ENCODE measurements at regions not wholly inside any gene's neighbourhood (a gene's known extent, or its start where the extent isn't known, plus 50 kb on each side); places are given as distances from the start of the nearest gene placed in this dataset.

DNA sequence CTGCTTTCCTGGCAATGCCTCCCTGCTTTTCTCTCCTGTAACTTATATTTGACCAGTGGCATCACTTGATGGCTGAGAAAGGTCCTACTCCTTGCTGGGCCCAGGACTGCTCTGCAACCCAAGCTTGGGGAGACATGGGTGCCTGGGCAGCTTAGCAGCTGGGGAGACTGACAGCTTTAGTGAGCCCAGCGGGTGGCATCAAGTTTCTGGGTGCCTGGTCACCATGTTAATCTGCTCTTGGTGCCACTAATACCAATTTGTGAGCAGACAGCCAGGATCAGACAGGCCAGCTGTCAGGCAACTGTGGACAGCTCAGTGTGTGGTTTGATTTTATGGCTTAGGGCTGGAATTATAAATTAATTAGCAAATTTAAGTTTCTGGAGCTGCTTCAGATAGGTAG is 144.8 kb upstream of the GLI2 start:
- TF ChIP-seq, protein P1, sequence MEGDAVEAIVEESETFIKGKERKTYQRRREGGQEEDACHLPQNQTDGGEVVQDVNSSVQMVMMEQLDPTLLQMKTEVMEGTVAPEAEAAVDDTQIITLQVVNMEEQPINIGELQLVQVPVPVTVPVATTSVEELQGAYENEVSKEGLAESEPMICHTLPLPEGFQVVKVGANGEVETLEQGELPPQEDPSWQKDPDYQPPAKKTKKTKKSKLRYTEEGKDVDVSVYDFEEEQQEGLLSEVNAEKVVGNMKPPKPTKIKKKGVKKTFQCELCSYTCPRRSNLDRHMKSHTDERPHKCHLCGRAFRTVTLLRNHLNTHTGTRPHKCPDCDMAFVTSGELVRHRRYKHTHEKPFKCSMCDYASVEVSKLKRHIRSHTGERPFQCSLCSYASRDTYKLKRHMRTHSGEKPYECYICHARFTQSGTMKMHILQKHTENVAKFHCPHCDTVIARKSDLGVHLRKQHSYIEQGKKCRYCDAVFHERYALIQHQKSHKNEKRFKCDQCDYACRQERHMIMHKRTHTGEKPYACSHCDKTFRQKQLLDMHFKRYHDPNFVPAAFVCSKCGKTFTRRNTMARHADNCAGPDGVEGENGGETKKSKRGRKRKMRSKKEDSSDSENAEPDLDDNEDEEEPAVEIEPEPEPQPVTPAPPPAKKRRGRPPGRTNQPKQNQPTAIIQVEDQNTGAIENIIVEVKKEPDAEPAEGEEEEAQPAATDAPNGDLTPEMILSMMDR (IDR thresholded peaks at IDR 0.05), result no peak
- TF ChIP-seq POLR2A (IDR thresholded peaks at IDR 0.05), result no peak
